Inflammatory macrophage treated with lipopolysaccharide for 4 hours (primary cell): ENCODE measurements at regions not wholly inside any gene's neighbourhood (a gene's known extent, or its start where the extent isn't known, plus 50 kb on each side); places are given as distances from the start of the nearest gene placed in this dataset.

Experiments
- DNase-seq: peaks from one replicate; pipeline ENCODE4 v3.0.0-alpha.2; 2020

DNA sequence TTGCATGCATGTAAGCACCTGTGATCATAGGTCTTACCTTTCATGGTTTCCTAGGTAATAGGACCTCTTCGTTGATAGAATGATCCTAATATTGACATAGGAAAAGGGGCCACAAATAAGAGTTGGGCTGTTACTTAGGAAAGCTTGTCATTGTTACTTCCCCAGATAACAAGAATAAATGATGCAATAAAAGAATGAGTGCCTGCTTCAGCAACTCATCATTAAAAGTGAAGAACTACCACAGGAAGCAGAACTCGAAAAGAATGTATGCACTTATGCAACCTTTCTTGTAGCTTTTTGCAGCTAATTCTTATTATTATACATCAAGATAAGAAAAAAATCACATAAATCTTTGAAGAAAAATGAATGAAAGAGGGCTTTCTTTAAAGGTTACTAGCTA is 548.6 kb downstream of the LTN1 start:
- DNase-seq = no peak

DNA sequence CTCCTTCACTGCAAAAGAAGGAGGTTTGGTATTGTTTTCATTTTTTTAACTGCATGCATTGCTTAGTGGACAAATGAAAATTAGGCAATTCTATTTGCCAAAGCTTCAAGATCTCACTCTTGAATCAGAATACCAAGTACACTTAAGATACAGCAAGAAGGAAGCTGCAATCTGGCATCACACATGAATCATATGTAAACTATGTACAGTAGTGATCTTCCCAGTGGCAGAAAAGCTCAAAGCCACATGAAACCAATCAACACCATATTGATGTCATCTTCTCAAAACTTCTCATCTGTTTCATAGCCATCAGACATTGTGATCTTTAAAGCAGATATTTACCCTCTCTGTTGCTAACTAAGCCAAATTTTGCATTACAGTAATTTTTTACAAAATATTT is 550.1 kb downstream of the LTN1 start:
- no peak for DNase-seq

DNA sequence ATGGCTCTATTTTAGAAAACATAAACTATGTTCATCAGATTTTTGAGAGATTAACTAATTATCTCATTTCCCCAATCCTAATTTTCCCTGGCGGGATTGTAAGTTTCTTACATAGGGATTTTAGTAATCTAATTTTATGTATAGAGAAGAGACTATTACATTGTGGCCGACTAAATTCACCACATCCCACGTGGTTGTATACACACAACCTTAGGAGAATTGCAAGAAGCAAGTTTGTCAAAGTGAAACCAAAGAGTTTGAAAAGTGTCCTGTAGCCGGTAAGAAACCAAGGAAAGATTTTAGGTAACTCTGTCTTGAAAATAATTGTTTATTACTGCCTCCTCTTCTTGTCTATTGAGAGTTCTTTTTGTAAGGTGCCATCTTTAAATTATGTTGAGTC is 550.6 kb downstream of the LTN1 start:
- no peak for DNase-seq

DNA sequence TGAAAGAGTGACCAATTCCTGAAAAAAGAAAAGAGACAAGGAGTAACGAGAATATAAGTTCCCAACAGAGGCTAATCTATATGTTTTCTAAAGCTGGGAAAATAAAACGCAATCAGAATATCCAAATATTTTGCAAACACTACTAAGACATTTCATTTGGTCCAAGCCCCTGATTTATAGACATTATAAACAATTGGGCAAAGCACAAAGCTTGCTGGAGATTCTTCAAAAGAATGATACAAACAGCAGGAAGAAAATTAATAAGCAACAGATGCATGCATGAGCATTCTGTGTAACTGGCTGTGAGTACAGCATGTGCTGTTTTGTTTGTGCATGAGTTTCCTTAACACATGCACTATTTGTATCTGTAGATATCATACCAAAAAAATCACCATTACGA is 552.9 kb downstream of the LTN1 start:
- DNase-seq = no peak

DNA sequence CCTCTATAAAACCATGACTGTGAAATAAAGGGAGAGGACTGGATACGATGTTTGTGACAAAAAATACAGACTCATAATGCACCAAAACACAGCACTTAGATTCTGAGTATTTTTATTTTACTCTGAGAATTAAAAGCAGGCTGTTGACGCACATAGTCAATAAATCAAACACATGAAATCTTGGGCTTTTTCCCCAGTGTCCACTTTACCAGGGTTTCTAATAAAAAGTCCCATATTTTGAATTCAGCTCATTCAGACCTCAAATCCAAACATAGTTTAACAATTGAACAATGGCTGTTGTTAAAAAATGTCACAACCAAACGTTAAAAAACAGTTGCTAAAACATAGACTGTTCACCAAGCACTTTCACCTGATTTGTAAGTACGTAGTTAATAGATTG is 553.4 kb downstream of the LTN1 start:
- DNase-seq = no peak

DNA sequence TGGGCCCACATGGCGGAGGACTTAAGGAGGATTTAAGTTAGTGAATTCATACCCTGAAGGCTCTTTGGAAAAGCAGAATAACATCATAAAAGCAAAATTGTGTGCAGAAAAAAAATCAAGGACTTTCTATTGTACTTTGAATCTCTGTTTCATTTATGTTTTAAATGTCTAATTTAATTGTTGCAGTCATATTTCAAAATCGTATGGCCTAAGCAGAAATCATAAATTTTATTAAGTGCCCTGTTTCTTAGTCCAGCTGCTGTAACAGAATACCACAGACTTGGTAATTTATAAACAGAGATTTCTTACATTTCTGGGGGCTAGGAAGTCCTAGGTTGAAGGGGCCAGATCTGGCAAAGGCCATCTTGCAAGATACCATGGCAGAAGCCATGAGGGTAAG is 555.6 kb downstream of the LTN1 start:
- no peak for DNase-seq

DNA sequence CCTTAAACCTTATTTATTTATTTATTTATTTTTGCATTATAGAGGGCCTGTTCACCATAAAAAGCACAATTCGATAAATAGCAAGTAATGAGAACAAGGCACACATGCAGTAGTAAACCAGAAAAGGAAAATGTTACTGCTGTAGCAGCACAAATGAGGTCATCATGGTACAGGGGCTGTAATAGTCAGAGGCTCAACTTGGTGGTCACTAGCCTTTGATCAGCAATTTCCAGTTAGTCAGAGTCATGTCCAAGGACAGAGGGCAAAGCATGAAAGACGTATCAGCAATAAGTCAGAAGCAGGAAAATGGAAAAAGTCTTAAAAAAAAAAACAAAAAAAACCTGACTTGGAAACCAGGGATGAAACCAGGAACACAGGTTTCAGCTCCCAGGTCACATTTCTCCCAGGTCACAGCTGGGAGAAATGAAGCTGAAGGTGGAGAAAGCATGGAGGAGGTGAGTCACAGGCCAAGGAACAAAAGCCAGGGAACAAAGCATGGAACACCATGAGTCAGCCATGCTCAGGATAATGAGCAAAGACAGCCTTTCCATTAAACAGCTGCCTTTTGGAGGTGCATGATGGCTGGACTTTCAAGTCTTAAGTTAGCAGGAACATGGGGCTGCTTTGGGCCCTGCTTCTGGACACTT is 556.3 kb downstream of the LTN1 start:
- DNase-seq = no peak

DNA sequence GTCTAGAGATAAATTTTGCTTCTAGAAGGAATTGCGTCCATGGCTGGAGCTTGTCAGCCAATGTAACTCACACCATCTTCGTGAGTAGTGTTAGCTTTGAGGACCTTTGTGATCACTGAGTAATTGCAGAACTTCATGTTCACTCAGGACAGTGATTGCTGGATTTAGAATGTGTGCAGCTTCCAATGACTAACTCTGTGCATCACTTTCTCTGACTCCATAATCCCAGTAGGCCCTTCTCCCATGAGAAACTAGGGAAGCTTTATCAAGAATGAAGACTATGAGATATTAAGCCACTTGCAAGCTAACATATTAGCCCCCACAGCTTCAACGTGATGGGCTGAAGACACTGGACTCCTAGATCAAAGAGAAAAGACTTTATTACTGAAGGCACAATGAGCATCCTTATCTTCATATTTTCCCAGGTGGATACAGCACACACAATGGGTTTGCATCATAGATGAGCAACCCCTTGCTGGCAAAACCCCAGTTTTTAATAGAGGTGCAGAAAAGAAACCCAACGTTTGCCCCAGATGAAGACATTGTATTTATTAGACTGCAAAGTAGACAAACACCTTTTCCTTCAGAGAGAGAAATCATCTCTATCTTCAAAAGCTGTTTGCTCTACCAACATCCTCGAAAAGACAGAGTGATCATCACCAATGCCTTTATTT is 561.0 kb downstream of the LTN1 start:
- DNase-seq = no peak

DNA sequence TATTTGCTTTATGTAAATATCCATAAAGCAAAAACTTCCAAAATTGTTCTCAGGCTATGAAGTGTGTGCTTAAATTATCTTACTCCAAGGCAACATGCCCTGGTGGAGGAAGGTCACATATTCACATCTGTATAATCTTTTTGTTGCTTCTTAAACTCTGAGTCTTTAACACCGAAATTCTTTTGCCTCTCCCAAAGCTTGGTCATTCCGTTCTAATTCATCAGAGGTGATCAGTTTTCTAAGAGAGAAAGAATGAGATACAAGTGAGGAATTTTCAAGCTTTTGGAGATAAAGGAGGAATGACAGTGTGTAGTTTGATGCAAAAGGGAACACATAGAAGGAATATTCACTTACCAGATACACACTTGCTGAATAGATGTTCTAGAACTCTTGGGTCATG is 561.7 kb downstream of the LTN1 start:
- no peak for DNase-seq

DNA sequence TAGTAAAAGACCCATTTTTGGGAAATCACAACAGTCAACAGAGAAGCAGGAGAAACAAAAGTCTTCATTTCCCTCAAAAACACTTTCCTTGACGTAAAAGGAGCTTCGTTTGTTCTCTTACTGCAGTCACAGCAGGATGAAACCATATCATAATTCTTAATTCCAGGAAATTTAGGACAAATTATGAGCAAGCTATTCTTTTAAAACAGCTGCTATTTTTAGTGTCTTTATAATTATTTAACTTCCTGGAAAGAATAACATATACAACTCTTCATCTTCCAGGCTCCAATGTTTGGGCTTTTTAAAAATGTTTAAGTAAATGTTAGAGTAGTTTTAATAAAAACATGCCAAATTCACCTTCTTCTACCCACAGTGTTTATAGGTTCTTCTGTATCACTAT is 563.5 kb downstream of the LTN1 start:
- DNase-seq = no peak

DNA sequence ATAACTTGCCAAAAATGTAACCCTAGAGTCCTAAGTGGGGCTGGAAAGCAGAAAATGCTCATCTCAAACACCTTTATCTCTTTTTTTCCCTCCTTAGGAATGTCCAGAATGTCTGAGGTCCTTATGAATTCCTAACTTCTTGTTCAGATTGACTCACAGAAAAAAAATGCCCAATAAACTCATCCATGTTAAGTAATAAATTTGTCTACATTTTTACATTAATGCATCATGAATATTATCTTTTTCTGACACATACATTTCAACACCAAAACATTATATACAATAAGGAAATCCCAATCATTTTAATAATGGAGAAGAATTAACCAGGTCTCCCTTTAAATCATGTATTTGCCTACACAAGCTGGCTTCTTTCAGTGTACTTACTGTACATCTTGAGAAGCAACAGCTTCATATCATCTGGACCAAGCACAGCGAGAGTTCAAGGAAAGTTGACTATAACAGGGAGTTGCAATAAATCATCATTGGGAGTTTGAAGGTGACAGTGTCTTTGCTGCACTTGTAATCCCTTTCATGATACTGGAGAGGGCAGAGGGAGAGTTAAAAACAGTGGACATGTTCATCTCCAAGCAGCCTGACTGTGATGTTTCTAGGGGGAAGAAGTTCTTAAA is 565.2 kb downstream of the LTN1 start:
- DNase-seq = no peak

DNA sequence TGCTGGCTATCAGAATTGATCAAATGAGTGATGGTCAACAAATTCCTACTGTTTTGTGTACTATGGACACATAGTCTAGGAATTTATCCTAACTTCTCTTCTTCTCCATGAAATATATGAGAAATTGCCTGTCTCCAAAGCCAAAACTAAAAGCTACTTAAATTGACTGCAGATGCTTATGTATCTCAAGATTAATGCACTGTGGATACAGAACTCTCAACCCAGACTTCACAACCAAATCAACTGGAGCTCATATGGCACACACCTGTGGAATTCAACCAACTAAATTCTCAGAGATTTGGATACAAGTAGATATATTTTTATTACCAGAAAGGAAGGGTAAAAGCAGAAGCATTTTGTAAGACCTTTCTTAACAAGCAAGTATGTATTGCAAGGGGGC is 566.1 kb downstream of the LTN1 start:
- no peak for DNase-seq

DNA sequence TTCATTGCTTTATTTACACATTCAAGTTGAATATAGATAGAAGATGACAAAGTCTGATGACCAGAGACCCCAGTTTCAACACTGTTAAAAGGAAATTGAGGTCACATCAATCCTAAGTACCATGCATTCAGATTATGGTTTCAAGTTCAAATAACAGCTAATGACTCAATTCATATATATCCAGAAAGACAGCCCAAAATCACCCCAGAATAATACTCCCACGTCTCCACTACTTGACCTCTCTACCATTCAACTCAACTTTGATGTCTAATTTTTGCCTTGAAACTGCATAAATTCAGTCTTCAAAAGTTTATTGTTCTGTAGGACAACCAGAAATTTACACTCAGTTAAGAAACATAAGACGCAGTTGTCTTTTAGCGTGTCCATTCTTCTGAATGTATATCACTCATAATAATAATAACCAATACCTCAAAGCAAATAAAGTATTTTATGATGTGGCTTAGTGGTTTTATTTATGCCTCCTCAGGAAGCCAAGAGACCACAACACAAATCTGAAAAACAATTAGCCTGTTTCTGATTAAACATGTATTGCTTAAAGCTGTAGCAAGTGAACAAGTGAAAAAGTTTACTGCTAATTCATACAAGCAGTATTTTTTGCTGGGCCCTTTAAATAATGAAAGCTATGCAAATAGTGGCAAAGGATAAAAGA is 569.0 kb downstream of the LTN1 start:
- DNase-seq = no peak

DNA sequence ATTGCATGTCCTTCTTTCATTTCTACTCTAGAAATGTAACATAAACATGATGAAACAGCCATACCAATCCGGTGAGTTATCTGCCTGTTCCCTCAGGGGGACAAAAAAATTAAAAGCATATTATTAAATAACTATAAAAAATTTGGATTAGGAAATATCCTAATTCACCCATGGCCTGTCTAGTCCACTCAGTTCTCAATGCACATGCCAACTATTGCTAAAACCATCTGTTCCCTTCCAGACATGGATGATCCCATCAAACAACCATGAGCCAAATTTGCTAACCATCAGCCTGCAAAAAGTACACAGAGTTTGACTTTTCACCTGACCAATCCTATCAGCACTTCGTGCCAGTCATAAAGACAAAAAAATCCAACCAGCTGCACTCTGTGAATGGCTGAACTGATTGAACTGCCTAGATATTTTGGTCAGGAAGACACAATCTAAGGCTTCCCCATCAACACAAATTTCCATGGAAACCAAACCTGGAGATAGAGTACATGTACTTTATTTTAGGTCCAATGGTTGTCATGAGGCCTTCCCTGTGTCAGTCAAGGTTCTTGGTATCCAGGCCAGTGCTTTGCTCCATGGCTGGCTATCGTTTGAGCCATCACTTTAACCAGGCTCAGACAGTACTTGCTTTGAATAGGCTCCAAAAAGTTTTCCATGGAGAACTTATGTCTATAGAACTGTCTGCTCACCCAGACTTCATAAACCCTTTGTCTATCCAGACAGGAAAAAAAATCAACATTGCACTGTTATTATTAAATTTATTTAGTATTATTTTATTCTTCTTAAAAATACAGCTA is 570.8 kb downstream of the LTN1 start:
- no peak for DNase-seq

DNA sequence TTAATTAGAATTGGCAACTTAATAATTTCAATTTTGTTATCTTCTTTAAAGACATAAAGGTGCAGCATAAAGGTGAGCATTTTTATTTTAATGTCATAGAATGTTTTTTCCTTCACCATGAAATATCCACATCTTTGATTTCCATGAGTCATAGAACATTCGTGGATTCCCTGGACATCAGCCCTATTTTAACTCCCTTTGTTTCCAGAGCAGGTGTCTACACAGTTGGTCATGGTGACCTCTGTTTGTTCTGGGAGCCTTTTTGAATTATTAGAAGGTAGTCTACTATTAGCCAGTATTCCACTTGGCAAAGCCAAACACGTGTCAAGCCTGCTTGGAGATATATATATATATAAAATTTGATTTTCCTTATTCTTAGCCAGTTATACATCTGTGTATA is 572.9 kb downstream of the LTN1 start:
- no peak for DNase-seq

DNA sequence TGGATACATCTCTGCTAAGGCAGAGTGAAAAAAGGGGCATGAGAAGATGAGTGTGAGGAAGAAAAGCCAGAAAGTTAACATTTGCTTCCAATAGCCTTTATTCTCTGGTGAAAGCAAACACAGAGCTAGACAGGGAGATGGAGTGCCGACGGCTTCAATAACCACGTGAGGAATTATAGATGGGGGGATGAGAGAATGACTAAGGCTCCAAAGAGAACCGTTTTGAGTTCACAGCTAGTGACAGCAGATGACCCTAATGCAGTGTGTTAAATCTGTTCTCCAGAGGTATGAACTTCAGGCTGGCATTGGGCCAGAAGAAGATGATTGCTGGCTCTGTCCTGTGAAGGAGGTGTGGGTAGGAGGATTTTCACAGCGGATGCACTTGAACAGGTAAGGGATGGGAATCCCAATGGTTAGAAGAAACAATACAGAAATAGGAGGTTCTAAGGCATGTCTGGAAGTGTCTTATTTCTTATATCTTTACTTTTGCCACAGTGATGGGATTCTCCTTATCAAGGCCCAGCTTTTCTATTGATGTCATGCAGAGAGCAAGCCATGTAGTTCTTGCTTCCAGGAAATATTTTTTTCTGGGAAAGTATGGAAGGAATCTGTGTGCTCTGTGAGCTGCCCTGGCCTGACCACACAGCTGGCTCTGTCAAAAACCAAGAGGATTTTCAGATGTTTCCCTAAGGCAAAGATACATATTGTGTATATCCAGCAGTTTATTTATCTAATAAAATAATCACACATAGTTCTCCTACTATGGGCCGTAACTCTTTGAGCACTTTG is 573.8 kb downstream of the LTN1 start:
- DNase-seq = no peak

DNA sequence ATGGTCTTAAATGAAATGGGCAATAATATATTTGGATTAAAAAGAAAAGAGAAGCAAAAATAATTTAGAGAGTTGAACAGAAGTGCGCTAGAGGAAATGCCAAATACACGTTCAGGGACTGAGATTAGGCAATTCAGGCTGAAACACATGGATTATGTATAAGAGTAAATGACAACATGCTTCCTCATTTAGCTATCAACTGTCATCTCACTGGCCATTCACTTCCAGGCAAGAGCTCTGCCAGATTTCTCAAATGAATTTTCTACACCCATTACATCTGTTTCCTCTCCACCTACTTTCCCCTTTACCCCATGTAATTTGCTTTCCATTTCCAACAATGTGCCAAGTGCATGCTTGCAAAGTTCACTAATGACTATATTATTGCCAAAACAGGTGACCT is 582.4 kb downstream of the LTN1 start:
- DNase-seq = peak; percentile 80

DNA sequence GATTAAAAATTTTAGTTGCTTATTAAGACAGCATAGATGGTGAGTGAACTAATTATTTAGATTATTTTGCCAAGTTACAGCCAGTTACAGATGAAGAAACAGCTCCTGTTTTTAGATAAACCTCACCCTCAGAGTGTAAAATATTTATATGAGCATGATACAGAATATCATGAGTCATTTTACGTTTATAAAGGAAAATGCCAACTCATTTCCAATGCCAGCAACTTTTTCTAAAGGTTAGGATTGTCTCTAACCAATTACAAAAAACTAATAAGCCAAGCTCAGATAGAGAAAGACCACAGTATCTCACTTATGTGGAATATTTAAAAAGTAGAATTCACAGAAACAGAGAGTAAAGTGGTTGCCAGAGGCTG is 590.1 kb downstream of the LTN1 start:
- no peak for DNase-seq

DNA sequence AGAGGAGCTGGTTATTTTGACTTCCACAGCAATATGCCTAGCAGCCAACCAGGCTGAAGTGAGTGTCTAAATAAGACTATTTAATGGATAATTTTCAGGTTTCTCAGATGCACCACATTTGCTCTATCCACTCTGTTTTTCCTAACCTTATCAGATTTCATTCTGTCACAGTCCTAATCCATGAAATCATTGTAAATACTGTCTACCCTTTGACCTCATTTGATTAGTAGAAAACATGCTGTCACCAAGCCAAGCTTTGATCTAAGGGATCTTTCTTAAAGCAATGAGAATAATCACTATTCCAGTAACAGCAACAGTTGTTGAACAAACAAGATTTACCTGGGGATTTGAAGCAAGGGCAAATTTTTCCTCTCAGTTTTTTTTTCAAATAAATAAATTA is 595.6 kb downstream of the LTN1 start:
- DNase-seq = no peak

DNA sequence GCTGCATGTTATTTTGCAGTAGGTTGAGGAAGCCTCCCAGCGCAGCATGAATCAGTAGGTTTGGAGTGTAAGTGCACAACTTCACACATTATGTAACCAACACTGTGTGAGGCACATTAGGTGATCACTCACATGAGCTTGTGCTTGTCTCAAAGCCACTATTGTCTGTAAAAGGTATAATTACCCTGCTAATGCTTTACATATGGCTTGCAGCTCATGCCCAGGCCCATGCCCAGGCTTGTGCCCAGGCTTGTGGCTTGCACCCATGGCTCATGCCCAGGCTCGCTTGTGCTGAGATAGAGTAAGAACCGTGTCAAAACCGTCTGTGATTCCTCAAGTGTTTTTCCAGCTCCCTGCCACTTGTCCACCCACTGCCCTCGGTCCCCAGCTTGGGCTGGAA is 596.3 kb downstream of the LTN1 start:
- DNase-seq = no peak

DNA sequence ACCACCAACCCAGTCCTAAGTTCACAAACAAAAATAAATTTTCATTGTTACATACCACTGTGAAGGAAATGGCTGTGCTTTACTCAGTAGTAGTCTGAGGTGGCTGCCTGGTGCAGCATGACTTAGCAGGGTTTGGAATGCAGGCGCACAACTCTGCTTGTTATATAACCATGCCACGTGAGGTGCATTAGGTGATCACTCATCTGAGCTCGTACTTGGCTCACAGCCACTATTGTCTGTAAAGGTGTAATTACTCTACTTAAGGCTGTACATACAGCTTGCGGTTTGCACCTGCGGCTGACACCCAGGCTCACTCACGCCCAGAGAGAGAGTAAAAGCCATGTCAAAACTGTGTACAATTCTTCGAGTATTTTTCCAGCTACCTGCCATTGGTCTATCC is 599.4 kb downstream of the LTN1 start:
- no peak for DNase-seq
